Peyer's patch (tissue), 4 donors: ENCODE measurements at regions not wholly inside any gene's neighbourhood (a gene's known extent, or its start where the extent isn't known, plus 50 kb on each side); places are given as distances from the start of the nearest gene placed in this dataset.

ENCODE experiments used
- DNase-seq, 3 donors: peaks; one replicate each; pipeline ENCODE4 v3.0.0-alpha.2; 2017 to 2019
- H3K27ac ChIP-seq, 4 donors: fragments of 200-600 bp; sonication (generic); one replicate each; pipeline ENCODE4 v1.5.1; 2016 to 2019
- H3K27me3 ChIP-seq, 2 donors: fragments of 200-600 bp; sonication (generic); one replicate each; pipeline ENCODE4 v1.5.1; 2019
- H3K36me3 ChIP-seq, 3 donors: fragments of 200-600 bp; sonication (generic); one replicate each; pipeline ENCODE4 v1.5.1; 2016 to 2019
- H3K4me1 ChIP-seq, 4 donors: fragments of 200-600 bp; sonication (generic); one replicate each; pipeline ENCODE4 v1.5.1; 2016 to 2019
- H3K4me3 ChIP-seq, 4 donors: fragments of 200-600 bp; sonication (generic); 1 replicate in 3 of 4; 2 replicates in 1 of 4; pipeline ENCODE4 v1.5.1; 2016 to 2019; ENCODE audit warnings: mild to moderate bottlenecking in 1 of 4
- H3K9me3 ChIP-seq, 4 donors: fragments of 200-600 bp; sonication (generic); one replicate each; pipeline ENCODE4 v1.5.1; 2016 to 2019; ENCODE audit warnings: mild to moderate bottlenecking in 1 of 4
- POLR2A ChIP-seq, 2 donors: fragments of 450-650 bp; IDR thresholded peaks; one replicate each; pipeline ENCODE4 v1.5.1; 2017; ENCODE audit warnings: antibody characterized with exemption in 2 of 2, mild to moderate bottlenecking in 2 of 2, moderate library complexity in 2 of 2
- TF ChIP-seq, protein P1 (sequence below), 6 experiments: fragments of 450-650 bp in 4 of 6; fragments of 200-600 bp in 2 of 6; sonication (generic) in 1 of 6; IDR thresholded peaks; one replicate each; pipeline ENCODE4 v1.5.1; 2017 to 2019; ENCODE audit warnings: antibody characterized with exemption in 6 of 6, mild to moderate bottlenecking in 3 of 6, moderate library complexity in 1 of 6

DNA sequence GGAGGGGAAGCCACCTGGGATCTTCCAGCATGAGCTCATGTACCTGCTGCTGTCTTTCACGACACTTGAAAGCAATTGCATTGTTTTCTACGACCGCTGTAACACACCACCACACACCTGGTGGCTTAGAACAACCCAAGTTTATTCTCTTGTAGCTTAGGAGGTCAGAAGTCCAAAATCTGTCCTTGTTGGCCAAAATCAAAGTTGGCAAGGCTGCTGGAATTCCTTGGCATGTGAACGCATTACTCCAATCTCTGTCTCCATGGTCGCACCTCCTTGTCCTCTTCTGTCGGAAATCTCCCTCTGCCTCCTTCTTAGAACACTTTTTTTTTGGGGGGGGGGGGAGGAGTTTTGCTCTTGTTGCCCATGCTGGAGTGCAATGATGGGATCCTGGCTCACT, 305.7 kb downstream of the BAMBI start:
- H3K27me3 ChIP-seq, result no peaks in the 10 kb centered on the region
- H3K9me3 ChIP-seq, result no peaks in the 10 kb centered on the region
- no peaks in the 10 kb centered on the region for H3K36me3 ChIP-seq
- H3K27ac ChIP-seq, result no peak overlapping the region
- no peaks in the 10 kb centered on the region for H3K4me1 ChIP-seq
- TF ChIP-seq, protein P1, sequence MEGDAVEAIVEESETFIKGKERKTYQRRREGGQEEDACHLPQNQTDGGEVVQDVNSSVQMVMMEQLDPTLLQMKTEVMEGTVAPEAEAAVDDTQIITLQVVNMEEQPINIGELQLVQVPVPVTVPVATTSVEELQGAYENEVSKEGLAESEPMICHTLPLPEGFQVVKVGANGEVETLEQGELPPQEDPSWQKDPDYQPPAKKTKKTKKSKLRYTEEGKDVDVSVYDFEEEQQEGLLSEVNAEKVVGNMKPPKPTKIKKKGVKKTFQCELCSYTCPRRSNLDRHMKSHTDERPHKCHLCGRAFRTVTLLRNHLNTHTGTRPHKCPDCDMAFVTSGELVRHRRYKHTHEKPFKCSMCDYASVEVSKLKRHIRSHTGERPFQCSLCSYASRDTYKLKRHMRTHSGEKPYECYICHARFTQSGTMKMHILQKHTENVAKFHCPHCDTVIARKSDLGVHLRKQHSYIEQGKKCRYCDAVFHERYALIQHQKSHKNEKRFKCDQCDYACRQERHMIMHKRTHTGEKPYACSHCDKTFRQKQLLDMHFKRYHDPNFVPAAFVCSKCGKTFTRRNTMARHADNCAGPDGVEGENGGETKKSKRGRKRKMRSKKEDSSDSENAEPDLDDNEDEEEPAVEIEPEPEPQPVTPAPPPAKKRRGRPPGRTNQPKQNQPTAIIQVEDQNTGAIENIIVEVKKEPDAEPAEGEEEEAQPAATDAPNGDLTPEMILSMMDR (IDR thresholded peaks at IDR 0.05), result no peak
- no peak for TF ChIP-seq POLR2A (IDR thresholded peaks at IDR 0.05)
- no peak overlapping the region for H3K4me3 ChIP-seq
- DNase-seq, result no peak

DNA sequence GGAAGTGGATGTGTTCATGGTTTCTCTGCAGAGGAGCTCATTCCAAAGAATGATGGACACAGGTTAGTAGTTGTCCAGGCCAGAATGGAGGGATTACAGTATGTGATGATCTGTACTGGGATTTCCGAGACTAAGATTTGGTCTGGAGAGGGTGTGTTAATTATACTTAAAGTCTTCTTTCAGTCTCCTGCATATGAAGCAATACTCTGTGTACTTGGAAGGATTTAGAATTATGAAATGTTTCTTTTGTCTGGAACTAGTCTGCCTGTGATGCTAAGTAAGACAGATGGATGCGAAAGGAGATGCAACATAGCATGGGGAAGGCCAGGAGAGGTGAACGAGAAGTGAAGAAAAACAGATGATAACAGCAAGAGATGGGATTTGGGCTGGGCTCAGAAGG, 305.1 kb upstream of the LYZL1 start:
- no peak overlapping the region for H3K4me3 ChIP-seq
- H3K9me3 ChIP-seq, result no peaks in the 10 kb centered on the region
- H3K36me3 ChIP-seq, result no peaks in the 10 kb centered on the region
- no peaks in the 10 kb centered on the region for H3K4me1 ChIP-seq
- H3K27me3 ChIP-seq, result no peaks in the 10 kb centered on the region
- TF ChIP-seq, protein P1 (IDR thresholded peaks at IDR 0.05), result no peak
- TF ChIP-seq POLR2A (IDR thresholded peaks at IDR 0.05), result no peak
- H3K27ac ChIP-seq, result no peak overlapping the region
- DNase-seq, result no peak

- no peaks in the 10 kb centered on the region for H3K27me3 ChIP-seq
- H3K36me3 ChIP-seq, result no peaks in the 10 kb centered on the region
- peak; percentile 19 to 69 (median 55) for DNase-seq
- H3K9me3 ChIP-seq, result no peaks in the 10 kb centered on the region
- H3K4me3 ChIP-seq, result no peak overlapping the region
- no peaks in the 10 kb centered on the region for H3K4me1 ChIP-seq
- no peak overlapping the region for H3K27ac ChIP-seq
- TF ChIP-seq, protein P1 (IDR thresholded peaks at IDR 0.05), result no peak
These were observed 304.4 kb upstream of the LYZL1 start for GRCh38 chr10:28984431-28984830.

DNA sequence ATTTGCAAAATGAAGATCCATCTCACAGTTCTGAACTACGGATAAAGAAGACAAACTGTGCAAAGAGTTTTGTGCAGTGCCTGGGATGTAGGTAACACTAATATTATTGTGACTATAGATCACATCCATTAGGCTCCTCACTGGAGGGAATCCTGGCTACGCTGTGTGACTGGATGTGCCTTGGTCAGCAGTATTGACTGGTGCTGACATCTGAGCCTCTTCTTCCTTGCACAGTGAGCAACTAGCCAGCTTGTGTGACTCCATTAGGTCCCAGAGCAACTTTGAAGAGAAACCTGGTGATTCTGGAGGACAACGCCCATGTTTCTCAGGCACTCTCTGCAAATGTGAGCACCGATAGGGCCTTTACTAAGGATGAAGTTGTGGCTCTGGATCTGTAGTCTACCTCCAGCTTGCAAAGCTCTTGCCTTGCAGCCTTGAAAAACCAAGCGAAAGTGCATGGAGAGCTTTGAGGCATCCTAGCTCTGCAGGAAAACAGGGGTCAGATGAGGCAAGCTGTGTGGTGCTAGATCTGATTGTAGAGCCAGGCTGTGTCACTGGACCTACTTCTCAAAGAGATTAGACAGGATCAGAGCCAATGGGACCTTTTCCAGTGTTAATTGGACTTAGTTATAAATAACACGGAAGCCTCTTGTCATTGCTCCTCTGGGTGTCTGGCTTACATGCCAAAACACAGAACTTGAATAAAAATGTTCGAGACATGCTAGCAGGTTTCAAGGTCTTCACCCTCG, 303.6 kb upstream of the LYZL1 start:
- no peak overlapping the region for H3K4me3 ChIP-seq
- H3K27me3 ChIP-seq, result no peaks in the 10 kb centered on the region
- no peak for TF ChIP-seq POLR2A (IDR thresholded peaks at IDR 0.05)
- TF ChIP-seq, protein P1 (IDR thresholded peaks at IDR 0.05), result no peak
- DNase-seq, result no peak
- no peaks in the 10 kb centered on the region for H3K9me3 ChIP-seq
- no peaks in the 10 kb centered on the region for H3K36me3 ChIP-seq
- H3K27ac ChIP-seq, result no peak overlapping the region
- H3K4me1 ChIP-seq, result no peaks in the 10 kb centered on the region

- Histone ChIP-seq H3K36me3 (no peaks in the 10 kb centered on the region), H3K4me1 (no peaks in the 10 kb centered on the region), H3K9me3 (no peaks in the 10 kb centered on the region), H3K4me3 (no peak overlapping the region), H3K27me3 (no peaks in the 10 kb centered on the region), H3K27ac (no peak overlapping the region)
- DNase-seq, result no peak
- no peak for TF ChIP-seq POLR2A (IDR thresholded peaks at IDR 0.05)
- TF ChIP-seq, protein P1 (IDR thresholded peaks at IDR 0.05), result no peak
These were observed 302.6 kb upstream of the LYZL1 start for GRCh38 chr10:28986117-28986792.
